ENCODE measurements at regions not wholly inside any gene's neighbourhood (a gene's known extent, or its start where the extent isn't known, plus 50 kb on each side); places are given as distances from the start of the nearest gene placed in this dataset.

DNA sequence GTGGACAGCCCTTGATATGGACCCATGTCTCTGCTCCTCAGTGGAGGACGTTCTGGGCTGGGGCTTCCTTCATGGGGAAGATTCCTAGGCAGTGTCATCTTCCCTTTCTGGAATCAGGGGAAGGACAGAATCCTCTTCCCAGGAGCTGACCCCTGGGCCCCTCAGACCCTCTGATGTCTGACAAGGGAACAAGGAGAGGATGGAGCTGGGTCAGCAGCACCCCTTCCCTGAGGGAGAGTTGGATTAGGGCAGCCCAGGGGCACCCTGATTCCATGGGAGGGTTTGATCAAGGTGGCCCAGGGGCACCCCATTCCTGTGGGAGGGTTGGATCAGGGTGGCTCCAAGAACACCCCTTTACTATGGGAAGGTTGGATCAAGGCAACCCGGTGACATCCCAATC is 86.5 kb downstream of the ACKR3 start:
- no peak for DNase-seq

DNA sequence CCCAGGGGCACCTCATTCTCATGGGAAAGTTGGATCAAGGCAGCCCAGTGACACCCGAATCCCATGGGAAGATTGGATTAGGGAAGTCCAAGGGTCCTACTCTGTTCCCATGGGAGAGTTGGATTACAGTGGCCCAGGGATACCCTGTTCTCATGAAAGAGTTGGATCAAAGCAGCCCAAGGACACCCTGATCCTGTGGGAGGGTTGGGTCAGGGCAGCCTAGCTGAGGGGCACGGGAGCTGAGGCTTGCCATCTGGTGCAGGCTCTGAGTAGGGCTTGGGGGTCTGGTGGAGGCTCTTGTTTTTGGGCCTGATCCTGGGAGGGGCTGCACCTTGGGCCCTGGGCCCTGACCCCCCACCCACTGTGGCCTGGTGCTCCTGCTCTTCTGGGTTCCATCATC is 87.1 kb downstream of the ACKR3 start:
- no peak for DNase-seq

DNA sequence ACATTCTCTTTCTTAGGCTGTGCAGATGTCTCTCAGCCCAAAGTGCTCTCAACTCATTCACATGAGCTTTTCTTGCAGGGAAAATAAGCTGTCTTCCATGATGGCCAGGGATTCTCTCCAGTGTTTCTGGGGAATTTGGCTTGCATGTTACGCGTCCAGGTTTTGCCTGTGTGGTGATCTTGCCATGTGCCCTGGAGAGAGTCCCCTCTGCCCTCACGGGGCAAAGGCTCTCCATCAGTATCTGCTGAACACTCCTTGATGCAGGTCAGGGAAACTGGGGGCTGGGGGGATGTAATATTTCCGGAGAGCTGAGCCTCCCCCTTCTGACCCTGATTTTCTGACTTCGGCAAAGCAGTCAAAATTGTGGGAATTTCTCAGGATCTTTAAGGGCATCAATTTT is 87.6 kb downstream of the ACKR3 start:
- no peak for DNase-seq

DNA sequence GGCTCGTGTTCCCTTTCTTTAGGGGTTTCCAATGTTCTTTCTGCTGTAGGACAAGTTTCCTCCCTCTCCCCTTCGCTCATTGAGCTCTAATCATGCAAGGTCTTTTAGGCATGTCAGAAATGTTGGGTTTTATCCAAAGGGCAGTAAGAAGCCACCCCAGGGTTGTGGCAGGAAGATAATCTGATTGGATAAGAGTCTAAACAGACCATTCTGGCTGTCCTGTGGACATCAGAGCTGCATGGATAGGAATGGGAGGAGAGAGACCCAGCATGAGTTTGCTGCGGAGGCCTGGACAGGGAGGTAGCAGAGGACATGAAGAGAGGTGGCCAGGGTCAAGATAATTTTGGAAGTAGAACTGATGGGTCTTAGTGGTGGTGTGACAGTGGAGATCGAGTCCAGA is 88.2 kb downstream of the ACKR3 start:
- DNase-seq: no peak

DNA sequence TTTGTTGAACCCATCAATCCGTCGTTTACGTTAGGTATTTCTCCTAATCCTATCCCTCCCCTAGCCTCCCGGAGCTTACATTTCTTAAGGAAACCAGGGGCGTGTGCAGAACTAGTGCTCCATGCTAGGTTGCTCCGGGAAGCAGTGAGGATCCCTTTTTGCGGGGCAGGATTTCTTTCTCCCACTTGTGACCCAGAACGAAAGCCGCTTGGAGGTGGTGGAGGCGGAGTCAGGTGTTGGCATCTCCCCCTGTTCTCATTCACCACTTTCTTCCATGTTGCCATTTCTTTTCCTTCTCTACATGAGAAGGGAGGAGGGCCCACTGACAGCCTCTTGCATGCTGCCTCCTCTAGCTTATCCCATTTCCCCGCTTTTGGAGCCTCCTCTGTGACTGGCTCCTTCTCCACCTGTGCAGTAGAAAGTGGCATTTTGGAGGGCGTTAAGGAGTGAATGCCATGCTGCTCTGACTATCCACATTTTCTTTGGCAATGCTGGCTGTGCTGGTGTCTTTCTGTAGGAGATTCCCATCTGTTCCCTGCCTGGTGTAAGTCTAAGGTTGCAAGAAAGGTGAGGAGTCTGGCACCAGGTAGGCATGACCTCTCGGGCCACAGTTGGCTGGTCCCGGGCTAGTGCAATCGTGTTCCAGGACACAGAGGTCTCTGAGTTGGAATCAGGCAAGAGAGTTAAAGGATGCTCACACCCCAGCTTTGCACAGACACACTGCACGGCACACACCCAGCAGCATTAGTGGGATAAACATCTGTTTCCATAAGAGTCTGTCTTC is 89.5 kb downstream of the ACKR3 start:
- DNase-seq: no peak

DNA sequence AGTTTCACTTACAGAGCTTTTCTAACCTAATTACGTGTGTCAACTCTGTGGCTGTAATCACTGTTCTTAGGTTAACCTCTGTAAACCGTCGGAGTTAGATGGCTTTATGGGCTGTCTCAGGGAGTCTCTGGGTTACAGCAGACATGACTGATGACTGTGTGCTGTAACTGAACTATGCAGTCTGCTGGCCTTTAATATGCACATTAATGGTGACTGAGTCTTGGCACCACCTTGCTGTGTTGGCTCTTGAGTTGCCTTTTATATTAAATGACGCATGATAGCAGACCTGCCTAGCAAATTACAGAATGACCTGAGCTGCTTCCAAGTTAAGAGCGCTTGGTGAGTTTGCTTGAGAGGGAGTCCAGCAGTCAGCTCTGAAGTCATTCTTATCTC is 90.1 kb downstream of the ACKR3 start:
- peak; percentile 16 for DNase-seq

DNA sequence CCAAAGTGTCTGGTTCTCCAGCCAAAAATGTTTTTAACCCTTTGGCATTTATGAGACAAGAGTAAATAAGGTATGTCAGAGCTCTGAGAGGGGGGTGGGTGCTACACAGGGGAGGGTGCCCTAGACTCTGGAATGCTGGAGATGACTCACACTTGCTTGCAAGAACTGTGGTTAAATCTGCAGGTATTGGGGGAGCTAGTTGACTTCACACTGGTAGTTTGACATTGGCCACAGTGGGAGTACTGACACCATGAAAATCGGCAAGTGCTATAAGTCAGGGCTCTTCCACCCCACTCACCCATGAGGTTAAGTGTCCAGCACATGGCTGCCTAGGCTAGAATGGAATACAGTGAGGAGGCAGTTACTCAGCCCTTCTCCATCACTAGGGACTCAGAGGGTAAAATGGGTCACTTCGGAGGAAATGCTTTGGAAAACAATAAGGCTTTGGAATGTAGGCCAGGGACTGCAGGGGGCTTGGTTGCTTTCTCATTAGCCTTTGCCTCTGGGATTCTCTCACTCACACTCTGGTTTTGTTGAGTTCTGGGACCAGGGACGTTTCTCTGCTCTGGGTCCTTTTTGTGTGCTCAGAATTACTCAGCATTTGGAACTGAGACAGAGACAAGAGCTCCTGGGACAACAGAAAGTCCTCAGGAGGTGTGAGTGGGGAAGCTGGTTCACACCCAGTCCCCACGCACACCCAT is 91.6 kb downstream of the ACKR3 start:
- DNase-seq: no peak

DNA sequence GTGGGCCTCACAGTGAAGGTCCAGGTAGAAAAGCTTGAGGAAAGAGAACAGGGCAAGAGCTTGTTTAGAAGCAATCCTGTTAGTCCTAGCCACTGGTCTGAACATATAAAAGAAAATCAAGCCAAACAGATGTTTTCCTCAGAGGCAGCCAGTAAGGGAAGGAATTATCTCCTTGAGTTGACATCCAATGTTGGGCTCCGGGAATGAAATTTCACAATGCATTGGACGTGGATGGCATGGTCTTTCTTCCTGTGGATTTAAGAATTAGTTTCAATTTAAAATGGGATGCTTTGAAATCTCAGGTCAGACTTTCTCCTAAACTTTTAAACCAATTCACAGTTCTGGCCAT is 92.1 kb downstream of the ACKR3 start:
- no peak for DNase-seq

DNA sequence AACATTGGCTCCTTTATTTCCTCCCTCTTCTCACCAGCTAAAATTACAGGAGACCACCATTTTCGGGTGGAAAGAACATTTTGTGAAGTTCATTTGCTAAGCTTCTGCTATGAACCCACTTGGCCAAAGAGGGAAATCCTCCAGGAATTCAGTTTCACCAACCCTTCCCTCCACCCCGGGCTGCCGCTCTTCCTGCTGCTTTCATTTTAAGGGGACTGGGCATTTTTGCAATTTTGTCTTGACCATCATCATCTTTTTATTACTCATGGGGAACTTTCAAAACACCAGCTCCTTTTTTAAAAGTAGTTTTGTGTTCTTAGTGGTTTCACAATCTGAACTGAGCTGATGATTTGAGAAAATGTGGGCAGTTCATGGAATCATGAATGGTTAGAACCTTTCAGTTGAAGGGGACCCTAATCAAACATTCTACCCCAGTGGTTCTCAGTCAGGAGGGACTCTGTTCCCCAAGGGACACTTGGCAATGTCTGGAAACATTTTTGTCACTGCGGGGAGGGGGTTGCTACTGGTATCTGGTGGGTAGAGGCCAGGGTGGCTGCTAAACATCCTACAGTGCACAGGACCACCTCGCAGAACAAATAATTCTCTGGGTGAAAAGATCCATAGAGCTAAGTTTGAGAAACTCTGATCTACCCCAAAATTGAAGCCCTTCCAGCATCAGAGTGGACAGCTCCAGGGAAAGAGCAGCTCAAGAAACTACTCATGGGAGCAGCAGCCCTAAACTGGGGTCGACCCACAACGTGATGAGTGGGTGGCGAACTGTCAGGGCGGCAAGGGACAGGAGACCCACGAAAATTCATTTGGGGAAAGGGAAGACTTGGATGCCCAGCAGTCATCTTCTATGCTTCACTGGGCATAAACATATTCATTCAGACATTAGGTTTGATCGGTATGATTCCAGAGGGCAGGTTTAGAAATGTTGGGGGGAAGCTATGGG is 92.9 kb downstream of the ACKR3 start:
- no peak for DNase-seq

DNA sequence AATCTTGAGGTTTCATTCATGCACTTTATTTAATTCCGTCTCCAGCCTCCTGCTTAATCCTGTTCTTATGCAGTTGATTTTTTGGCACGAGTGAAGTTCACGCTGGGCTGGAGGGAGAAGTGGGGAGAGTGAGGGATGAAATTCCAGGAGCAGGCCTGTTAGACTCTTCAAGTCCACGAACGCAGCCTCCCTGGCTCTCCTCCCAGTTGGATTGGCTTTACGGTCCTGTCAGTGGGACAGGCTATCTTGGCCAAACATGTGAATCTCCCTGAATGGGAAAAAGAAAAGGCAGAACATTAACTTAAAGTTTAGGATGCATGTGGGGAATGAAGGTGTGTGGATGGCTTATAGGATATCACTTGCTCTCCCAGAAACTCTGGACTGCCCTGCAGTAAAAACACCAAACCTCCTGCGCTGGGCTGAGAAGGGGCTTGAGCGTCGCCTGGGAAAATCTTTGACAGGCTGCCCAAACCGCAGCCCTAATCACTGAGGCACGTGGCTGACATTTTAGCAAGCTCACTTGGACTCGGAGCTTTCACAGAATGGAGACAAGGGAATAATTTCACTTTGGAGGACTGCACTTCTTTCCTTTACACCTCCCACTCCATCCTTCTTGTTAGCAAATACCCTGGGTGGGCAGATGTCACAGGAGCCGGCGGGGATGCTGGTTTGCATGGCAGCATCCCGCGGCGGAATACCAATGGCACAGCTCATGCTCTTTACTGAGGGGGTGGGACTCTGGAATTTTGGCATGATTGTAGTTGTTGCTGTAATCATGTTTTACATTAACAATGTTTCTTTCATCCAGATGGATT is 93.9 kb downstream of the ACKR3 start:
- no peak for DNase-seq

DNA sequence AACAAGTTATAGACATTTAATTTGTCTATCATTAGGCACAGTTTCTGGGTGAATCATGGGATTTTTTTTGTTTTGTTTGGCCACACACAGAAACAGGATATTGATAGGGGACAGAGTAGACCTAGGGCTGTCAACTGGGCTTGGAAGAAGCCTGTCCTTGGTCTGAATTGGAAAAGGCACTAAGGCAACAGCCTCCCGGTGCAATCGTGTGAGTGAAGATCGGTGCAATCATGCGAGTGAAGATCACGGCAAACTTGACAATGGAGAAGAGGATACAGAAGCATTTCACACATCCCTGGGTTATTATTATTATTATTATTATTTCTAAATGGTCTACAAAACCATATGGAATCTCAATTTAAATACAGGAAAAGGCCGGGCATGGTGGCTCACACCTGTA is 94.5 kb downstream of the ACKR3 start:
- no peak for DNase-seq

DNA sequence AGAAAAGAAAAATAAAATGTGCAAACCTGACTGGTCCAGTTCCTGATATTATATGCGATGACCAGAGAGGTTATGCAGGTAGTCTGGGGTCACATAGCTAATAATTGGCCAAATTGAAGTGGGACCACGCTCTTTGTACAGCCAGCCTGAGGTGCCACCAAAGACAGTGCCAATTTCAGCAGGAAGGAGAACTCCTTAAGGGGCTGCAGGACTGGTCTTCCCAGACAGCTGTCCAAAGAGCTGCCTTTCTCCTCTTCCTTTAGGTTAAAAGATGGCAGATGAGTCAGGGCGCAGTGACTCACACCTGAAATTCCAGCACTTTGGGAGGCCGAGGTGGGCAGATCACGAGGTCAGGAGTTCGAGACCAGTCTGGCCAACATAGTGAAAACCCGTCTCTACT is 95.5 kb downstream of the ACKR3 start:
- DNase-seq: no peak

DNA sequence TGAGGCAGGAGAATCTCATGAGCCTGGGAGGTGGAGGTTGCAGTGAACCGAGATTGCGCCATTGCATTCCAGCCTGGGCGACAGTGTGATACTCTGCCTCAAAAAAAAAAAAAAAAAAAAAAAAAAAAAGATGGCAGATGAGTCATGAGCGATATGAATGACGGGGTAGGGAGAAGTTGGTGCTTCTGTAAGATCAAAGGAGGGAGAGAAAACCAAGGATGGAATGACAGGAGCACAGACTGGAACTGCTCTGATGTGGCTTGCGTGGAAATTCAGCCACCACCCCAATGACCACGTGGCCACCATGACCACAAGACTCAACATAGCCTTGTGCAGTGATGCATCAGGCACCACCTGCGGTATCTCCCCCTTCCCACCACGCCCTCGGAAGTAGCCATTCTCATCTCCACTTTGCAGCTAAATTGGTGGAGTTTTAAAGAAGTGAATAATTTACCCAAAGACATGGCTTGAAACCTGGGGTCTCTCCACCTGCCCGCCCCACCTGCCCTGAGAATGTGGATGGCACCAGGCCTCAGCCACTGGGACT is 96.0 kb downstream of the ACKR3 start:
- no peak for DNase-seq

DNA sequence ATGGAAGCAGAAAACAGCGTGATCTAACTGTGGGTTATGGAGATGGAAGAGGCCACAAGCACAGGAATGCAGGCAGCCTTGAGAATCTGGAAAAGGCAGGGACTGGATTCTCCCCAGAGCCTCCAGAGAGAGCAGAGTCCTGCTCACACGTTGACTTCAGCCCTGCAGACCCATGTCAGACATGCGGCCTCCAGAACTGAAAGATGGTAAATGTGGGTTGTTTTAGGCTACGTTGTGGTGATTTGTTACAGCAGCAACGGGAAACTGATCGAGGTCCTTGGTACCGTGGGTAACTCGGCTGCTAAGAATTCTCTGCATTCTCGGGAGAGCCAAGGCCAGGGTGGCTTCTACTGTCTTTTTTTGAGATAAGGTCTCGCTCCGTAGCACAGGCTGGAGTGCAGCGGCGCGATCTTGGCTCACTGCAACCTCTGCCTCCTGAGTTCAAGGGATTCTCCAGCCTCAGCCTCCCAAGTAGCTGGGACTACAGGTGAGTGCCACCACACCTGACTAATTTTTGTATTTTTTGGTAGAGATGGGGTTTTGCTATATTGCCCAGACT is 97.1 kb downstream of the ACKR3 start:
- no peak for DNase-seq

DNA sequence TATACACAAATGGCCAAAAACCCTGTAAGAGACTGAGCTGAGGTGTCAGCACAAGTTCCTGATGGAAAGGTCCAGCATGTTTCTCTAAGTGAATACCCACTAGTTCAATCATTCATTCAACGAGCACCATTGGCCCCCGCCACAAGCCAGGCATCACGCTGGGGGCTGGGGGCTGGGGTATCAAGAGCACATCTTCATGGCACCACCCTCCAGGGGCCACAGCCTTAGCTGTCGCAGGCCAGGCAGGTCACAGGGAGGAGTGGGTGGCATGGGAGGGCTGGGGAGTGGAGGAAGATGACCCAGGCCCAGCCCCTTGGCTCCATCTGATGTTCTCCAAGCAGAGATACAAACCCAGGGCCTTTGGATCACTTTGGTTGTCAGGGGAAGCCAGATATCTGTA is 97.9 kb downstream of the ACKR3 start:
- DNase-seq: no peak

DNA sequence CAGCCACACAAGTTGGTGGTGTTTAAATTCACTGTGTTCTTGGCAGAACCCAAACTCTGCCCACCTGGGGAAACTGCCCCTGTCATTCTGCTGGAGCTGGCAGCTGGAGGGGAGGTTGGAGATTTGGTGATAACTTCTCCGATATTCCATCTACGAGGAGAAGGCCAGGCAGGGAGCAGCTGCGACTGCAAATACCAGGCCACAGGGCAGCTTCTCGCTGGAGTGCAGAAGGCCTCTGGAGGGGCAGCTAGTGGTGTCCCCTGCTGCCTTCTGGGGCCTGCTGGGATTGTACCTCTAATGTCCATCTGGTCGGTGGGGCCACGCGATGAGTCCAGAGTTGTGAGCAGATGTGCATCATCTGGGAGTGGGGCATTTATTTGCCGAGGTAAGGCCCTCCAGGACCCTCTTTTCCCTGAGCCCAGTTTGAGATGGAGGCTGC is 98.9 kb downstream of the ACKR3 start:
- no peak for DNase-seq

DNA sequence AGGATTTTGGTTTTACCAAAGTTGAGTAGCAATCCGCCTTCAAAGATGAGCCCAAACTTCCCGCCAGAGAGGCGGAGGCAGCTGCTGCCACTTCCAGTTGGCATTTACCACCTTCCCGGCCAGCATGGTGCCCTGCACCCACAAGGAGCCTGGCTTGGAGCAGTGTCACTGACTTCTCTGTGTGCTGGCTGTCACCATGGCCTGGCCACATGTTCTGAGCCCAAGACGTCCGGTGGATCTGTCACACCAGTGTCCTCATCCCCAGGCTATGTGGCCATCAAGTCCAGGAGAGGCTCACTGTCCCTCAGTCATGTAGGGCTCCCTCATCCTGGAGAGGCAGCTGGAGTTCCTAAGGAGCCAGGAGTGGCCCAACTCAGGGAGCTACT is 100.6 kb downstream of the ACKR3 start:
- no peak for DNase-seq

DNA sequence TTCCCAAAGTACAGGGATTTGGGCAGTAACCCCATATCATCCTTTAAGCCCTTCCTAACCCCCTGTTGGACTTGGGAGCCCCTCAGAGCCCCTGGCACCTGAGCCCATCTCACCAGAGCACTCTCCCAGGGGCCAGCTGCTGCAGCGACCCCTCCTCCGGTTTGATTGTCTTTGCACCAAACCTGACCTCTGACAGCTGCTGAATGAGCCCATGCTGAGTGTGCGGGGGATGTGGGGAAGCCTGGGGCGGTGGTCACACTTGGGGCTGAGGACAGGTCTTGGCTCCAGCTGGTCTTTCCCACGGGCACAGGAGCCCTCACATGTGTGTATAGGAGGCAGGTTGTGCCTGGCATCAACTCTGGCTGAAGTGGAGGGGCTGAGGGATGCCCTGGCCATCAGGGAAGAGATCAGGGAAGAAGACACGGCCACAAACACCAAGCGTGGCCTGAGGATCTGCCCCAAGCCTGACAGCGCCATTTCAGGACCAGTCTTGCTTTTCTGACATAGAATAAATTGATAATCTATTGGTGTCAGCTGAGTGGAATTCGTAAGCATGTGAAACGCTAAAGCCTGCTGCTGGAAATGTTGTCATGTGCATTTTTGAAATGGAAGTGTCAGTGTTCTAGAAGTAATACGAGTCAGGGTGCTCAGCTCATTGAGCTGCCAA is 102.4 kb downstream of the ACKR3 start:
- DNase-seq: no peak

DNA sequence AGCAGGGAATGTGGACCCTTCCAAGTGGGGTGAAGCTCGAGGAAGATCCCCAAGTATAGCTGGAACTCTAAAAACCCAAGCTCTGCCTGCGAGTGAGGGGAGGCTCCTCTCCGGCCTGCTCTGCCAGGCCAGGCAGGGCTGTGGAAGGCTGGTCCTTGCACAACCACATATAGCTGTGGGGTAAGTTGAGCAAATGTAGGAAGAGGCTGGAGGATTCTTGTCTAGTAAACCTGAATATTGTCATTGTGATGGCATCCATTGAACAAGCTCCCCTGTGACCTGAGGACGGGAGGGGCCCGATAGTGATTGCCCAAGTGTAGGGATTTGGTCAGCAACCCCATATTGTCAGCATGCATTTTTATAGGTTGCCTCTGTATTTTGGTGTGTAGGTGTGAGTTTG is 103.0 kb downstream of the ACKR3 start:
- no peak for DNase-seq

DNA sequence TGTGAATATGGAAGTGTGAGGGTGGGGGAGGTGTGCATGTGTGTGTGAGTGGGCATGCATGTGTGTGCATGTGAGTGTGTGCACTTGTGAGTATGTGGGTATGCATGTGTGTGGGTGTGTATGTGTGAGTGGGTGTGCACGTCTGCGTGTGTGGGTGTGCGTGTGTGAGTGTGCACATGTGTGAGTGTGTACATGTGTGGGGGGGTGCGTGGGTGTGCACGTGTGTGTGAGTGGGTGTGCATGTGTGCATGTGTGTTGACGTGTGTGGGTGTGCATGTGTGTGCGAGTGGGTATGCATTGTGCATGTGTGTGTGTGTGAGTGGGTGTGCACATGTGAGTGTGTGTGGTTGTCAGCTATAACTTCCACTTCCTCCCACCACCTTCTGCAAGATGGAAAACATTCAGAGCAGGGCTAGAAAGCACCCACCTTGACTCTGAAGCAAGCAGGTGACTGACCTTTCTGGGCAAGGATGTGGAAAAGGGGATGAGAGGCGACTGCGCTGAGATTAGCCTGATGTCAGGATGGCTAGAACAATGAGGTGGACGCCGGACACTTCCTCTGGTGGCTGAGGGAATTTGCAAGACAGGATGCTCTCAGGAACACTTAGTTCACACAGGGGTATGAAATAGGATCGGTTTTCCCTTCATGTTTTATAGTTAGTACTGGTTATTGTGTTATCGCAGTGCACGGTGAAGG is 103.6 kb downstream of the ACKR3 start:
- DNase-seq: no peak

DNA sequence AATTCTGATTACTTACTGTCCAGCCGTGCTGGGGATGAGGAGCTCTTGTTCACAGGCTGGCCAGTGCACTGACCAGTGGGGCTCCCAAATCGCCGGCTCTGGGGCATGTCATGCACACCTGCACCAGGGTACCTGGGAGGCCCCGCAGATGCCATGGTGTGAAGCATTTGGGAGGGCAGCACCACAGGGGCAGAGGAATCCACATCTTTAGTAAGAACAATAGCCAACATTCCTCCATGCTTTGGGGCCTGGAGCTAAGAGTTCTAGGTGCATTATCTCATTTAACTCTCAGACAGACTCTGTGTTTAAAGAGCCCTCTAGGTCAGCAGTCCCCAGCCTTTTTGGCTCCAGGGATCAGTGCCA is 104.2 kb downstream of the ACKR3 start:
- no peak for DNase-seq

All from NCI-H1694 treated with DMSO at 0.1 percent for 48 hours (cell line).